NT2/D1 (cell line): ENCODE measurements at regions not wholly inside any gene's neighbourhood (a gene's known extent, or its start where the extent isn't known, plus 50 kb on each side); places are given as distances from the start of the nearest gene placed in this dataset.

Source experiments
- SUZ12 ChIP-seq: IDR thresholded peaks from 2 replicates; pipeline ENCODE4 v1.6.1; 2011; ENCODE audit not compliant: insufficient read length, insufficient read depth; ENCODE audit errors: extremely low read depth
- YY1 ChIP-seq: IDR thresholded peaks from 2 replicates; pipeline ENCODE4 v1.6.1; 2011; ENCODE audit not compliant: insufficient read length, insufficient read depth
- ZNF274 ChIP-seq: IDR thresholded peaks from 2 replicates; pipeline ENCODE4 v1.6.1; 2011; ENCODE audit warnings: mild to moderate bottlenecking, low read depth, low read length

- TF ChIP-seq ZNF274 (no peak), YY1 (no peak), SUZ12 (no peak)
Observed at GRCh38 chr3:28786446-28786845, 437.8 kb upstream of the AZI2 start.
